A673 (cell line): ENCODE measurements at regions not wholly inside any gene's neighbourhood (a gene's known extent, or its start where the extent isn't known, plus 50 kb on each side); places are given as distances from the start of the nearest gene placed in this dataset.

Source experiments
- CTCF ChIP-seq: fragments of 300-800, 200-600 bp; sonication (generic); conservative IDR thresholded peaks from 2 replicates; pipeline ENCODE4 v1.5.1; 2017; ENCODE audit warnings: low read depth, mild to moderate bottlenecking, antibody characterized with exemption, low read length, moderate library complexity, mixed read lengths
- EZH2 ChIP-seq: fragments of 200-600 bp; sonication (generic); IDR thresholded peaks from 2 replicates; pipeline ENCODE4 v1.6.1; 2017; ENCODE audit warnings: borderline replicate concordance, low read depth, mild to moderate bottlenecking, mixed read lengths, antibody characterized with exemption, low read length; ENCODE audit not compliant: poor library complexity, severe bottlenecking

- TF ChIP-seq CTCF (no peak), EZH2 (no peak)
Observed at GRCh38 chr20:50317116-50317515, 126.5 kb downstream of the CEBPB start.
